PC-9 (cell line): ENCODE measurements at regions not wholly inside any gene's neighbourhood (a gene's known extent, or its start where the extent isn't known, plus 50 kb on each side); places are given as distances from the start of the nearest gene placed in this dataset.

Experiments
- CTCF ChIP-seq: fragments of 200-600 bp; sonication (generic); conservative IDR thresholded peaks from 2 replicates; pipeline ENCODE4 v1.6.1; 2017; ENCODE audit warnings: mixed run types, antibody characterized with exemption, mild to moderate bottlenecking, moderate library complexity
- EZH2 ChIP-seq: fragments of 200-600 bp; sonication (generic); IDR thresholded peaks from 2 replicates; pipeline ENCODE4 v1.8.0; 2017; ENCODE audit warnings: antibody characterized with exemption, low read depth

GRCh38 chr15:95267481-95267880, 1036.1 kb downstream of the MCTP2 start:
- TF ChIP-seq CTCF: no peak
- no peak for TF ChIP-seq EZH2
